Inferior parietal cortex (tissue), 1 donor: ENCODE measurements at regions not wholly inside any gene's neighbourhood (a gene's known extent, or its start where the extent isn't known, plus 50 kb on each side); places are given as distances from the start of the nearest gene placed in this dataset.

ENCODE experiments used
- DNase-seq: peaks from one replicate; pipeline ENCODE4 v3.0.0-alpha.2; 2016; ENCODE audit errors: extremely low spot score

GRCh38 chr1:222290866-222291265 lies 257.0 kb downstream of the HHIPL2 start:
- no peak for DNase-seq

DNA sequence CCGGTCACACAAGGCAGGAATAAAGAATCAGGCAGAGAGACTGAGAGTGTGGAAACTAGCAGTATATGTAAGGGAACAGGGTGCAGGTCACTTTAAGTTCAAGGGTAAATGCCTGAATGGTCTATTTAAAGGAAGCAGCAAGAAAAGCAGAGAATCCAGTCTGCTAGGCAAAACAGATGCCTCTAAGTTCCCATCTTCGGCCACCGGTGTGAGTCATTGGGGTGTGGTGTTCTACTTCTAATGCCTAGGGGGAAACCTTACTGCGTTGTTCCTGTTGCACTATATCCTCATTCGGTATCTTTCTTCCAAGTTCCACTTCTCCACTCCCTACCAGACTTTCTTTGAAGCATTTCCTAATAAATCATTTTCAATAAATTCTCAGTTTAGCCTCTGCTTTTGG lies 259.9 kb downstream of the HHIPL2 start:
- no peak for DNase-seq

GRCh38 chr1:222286011-222286410 lies 261.9 kb downstream of the HHIPL2 start:
- no peak for DNase-seq

GRCh38 chr1:222285526-222285925 lies 262.4 kb downstream of the HHIPL2 start:
- no peak for DNase-seq

- DNase-seq, result no peak
Measured at GRCh38 chr1:222284466-222284865, 263.4 kb downstream of the HHIPL2 start.

DNA sequence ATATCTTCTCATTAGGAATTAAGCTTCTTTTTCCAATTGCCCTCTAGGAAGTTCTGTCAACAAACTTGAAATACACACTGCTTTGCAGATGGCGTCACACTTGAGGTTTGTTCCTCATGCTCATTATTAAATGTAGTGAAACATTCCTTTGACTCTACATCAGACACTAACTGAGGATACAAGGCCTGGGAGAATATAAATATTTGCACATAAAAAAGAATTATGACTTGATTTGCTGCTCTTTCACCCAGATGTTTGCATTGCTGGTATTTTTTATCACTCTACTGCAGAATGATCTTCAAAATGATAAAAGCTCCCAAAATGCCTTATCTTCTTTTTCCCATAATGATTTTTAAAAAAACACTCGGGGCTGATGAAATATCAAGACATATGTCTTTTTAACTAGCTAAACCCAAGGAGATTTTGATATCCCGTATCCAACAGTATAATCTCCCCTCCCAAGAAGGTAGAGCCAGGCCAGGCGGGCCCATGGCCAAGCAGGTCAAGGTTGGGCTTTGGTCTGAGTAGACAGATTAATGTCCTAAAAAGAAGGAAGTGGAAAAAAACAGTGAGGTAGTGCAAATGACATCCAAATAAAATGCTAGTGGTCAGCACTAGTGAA lies 264.6 kb downstream of the HHIPL2 start:
- DNase-seq, result no peak

DNA sequence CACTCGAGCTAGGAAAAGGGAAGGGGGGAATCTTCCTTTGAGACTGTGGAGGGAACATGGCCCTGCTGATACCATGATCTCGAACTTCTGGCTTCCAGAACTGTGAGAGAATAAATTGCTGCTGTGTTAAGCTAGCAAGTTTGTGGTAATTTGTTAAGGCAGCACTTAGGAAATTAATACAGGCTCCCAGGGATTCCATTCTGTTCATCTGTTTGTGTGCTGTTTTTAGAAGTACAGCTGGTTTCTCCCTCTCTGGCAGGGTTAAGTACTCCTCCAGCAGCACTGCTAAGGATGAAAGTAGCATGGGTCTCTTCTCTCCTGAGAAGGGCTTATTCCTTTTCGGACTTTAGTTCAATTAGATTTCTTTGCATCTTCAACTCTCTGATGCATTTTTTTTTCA lies 268.3 kb downstream of the HHIPL2 start:
- DNase-seq, result no peak

GRCh38 chr1:222278501-222278900 lies 269.4 kb downstream of the HHIPL2 start:
- DNase-seq, result no peak

GRCh38 chr1:222275729-222276465 lies 272.0 kb downstream of the HHIPL2 start:
- no peak for DNase-seq

DNA sequence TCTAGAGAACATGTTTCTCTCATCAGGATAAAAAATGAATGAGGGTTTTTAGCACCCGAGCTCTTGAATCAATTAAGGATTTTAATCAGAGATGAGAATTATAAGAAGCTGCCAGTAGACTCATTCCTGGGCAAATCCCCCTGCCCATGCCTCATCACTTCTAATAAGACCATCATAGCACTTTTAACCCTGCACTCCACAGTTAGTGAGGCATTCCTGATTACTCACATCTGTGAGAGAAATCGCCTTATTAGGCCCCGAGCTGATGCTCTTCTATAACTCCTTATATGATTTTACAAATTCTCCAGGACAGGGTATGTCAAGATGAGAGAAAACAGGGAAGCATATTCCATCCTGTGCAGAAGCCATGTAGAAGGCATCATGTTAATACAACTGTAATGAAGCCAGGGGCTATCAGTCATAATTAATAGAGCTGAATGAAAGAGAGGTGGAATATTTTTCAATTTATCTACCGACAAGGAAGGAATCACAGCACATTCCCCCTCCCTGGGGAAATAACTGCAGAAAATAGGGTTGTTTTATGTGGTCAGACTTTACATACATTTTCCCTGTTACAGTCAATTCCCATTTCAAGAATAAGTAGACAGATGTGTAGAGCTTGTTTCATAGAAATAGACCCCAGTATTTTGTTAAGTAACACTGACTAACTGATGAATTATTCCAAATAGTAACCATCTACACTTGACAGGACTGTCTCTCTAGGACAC lies 272.7 kb downstream of the HHIPL2 start:
- DNase-seq, result no peak

DNA sequence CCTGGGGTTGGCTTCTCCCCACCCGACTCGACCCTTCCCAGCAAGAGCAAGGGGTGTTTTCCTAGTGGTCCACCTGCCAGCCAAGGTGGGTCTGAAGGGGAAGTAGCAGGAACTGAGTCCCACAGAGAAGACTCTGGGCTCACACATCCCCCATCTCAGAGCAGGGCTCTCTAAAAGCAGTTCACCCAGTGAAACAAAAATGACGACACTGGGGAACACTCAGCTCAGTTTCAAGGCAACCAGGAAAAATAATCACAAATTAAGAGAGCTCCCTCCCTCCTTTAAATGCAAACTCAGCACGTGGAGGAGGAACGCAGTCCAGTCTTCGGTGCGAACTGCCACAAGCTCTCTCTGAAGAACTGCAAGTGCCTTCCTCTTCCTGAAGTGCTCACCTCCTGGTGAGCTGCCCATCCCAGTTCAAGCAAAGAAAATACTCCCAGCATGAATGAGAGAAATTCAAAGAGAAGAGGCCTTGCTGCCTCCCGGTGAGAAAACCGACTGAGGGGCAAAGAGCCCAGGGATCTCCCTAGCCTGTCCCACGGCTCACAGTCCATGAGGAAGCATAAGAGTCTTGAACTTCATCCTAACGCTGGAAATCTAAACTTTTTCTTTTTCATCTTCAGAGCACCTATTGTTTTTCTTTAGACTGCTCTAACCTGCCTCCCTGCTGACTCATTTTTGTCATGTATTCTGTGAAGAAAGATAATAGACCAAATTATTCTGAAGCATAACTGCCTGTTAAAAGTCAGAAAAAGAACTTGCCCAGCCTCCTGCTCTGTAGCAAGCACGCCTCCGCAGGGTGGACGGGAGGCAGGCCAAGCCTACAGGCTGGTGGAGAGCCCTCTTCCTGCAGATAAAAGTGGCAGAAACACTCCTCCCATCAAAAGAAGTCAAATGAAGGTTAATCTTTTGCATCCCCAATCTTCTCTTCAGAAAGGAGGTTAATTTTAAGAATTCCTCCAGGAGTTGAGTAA lies 281.4 kb downstream of the HHIPL2 start:
- DNase-seq, result no peak

DNA sequence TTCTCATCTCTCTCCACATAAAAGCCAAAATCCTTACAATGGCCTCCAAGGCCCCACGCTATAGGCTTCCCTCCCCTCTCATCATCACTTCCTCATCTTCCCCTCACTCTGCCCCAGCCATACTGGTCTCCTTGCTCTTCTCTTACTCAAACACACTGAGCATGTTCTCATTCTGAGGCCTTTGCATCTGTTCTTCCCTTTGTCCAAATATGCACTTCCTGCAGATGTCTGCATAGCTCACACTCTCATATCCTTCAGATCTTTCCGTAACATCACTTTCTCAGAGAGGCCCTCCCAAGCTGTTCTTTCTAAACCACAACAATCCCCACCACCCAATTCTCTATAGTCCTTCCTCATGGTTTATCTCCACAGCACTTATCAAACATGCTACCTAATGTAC lies 284.1 kb downstream of the HHIPL2 start:
- DNase-seq, result no peak

GRCh38 chr1:222257027-222257426 lies 290.9 kb downstream of the HHIPL2 start:
- DNase-seq, result no peak

DNA sequence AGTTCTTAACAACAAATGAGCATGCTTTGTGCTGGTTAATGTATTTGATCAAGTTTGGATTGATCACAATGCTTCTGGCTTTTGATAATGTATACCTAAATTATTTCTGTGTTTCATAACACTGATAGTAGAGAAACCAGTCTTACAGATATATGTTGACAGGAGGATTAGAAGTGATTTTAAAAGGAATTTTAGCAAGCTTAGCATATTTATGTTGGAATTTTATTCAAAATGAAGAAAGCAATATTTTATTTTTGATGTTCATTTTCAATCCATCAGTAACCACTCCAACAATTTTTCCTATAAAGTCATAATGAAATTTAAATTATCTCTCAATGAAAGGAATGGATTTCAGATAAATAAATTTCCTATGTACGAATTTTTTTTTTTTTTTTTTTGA lies 291.8 kb downstream of the HHIPL2 start:
- no peak for DNase-seq

- no peak for DNase-seq
Measured at GRCh38 chr1:222252788-222253187, 295.1 kb downstream of the HHIPL2 start.

- no peak for DNase-seq
Measured at GRCh38 chr1:222251847-222252246, 296.1 kb downstream of the HHIPL2 start.

GRCh38 chr1:222250376-222250775 lies 297.5 kb downstream of the HHIPL2 start:
- no peak for DNase-seq

DNA sequence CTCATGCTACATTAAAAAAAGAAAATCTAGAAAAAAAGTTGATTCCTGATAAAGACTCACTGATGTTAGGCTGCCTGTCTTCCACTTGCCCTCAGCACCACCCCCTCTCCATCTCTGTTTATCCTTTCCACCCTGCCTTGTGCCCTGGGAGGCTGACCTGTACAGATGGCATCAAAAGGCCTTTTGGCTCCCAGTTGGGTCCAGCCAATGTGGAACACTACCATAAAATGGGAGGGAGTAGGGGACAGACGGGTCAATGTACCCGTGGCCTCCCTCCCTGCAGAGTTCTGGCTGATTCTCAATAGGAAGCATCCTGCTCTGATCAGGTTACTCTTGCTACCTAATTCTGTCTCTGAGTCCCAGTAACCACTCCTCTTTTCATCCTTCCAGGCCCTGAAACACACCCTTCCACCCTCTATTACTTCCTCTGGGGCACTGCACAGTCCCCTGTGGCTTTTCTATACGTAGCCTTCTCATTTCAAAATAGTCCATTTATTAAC lies 300.0 kb downstream of the HHIPL2 start:
- no peak for DNase-seq

DNA sequence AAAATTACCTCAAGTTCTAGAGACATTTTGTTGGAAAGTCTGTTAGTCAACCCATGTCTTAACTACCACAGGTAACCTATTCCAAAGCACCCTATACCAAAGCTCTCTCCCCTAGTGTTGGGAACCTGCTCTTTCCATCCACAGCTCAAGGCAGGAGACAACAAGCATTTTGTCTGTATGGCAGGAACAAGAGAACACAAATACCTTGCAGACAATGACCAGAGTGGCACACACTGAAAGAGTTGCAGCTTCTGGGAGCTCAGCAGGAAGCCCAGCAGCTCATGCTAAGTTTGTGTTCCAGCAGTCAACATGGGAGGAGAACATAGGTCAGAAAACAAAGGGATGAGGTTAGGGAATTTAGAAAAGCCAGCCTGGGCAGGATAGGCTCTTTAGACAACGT lies 300.8 kb downstream of the HHIPL2 start:
- no peak for DNase-seq

DNA sequence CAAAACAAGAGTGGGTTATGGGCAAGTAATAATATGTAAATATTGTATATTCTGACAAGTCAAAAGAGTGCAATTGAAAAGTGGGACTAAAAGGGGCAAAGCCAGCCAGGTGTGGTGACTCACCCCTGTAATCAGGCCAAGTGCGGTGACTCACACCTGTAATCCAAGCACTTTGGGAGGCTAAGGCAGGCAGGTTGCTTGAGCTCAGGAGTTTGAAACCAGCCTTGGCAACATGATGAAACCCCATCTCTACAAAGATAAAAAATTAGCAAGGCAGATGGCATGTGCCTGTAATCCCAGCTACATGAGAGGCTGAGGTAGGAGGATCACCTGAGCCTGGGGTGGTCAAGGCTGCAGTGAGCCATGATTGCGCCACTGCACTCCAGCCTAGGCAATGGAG lies 304.0 kb downstream of the HHIPL2 start:
- DNase-seq, result no peak

DNA sequence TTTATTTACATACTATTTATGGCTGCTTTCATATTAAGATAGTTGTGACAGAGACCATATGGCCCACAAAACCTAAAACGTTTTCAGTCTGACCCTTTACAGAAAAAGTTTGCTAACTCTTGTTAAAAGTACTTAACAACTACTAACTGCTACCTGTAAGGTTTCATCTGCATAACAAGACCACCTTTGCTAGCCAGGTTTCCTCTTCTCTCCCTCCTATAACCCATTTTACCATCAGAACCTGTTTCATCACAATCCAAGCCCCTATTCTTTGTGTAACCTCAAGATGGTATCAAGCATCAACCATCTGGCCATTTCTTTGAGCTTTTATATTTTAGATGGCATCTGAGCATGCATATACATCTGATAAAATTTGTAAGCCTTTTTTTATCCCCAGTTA lies 305.4 kb downstream of the HHIPL2 start:
- no peak for DNase-seq

DNA sequence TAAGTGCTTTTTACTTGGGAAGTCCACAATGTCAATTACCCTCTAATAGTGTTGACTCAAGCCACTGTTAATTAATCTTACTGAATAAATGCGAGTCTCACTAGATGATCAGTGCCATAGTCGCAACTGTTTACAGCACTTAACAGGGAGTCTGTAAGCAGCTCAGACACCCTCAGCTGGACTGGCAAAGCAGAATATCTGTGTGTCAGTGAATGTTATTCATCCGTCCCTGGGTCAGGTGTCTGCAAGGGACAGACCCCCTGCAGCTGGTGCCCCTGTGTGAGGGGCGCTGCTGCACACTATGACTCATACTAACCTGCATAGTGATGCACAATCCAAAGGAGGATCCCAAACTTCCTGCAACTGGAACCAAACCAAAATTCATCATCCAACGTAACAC lies 306.5 kb downstream of the HHIPL2 start:
- no peak for DNase-seq
